HEK293T (cell line): ENCODE measurements at regions not wholly inside any gene's neighbourhood (a gene's known extent, or its start where the extent isn't known, plus 50 kb on each side); places are given as distances from the start of the nearest gene placed in this dataset.

Experiments
- ARNT ChIP-seq: fragments of 450-650 bp; IDR thresholded peaks from 2 replicates; pipeline ENCODE4 v1.6.1; 2017; ENCODE audit warnings: mild to moderate bottlenecking
- BHLHE40 ChIP-seq: fragments of 450-650 bp; IDR thresholded peaks from 2 replicates; pipeline ENCODE4 v1.6.1; 2016; ENCODE audit warnings: mild to moderate bottlenecking, moderate library complexity, borderline replicate concordance
- FOXM1 ChIP-seq: fragments of 450-650 bp; IDR thresholded peaks from 2 replicates; pipeline ENCODE4 v1.6.1; 2017; ENCODE audit warnings: mild to moderate bottlenecking, borderline replicate concordance
- LEF1 ChIP-seq: fragments of 450-650 bp; IDR thresholded peaks from 2 replicates; pipeline ENCODE4 v1.6.1; 2017; ENCODE audit warnings: mild to moderate bottlenecking, borderline replicate concordance
- PKNOX1 ChIP-seq: fragments of 450-650 bp; IDR thresholded peaks from 2 replicates; pipeline ENCODE4 v1.6.1; 2016
- SUZ12 ChIP-seq: fragments of 450-650 bp; IDR thresholded peaks from 2 replicates; pipeline ENCODE4 v1.6.1; 2016; ENCODE audit warnings: mild to moderate bottlenecking
- ZNF384 ChIP-seq: fragments of 450-650 bp; IDR thresholded peaks from 2 replicates; pipeline ENCODE4 v1.6.1; 2016

- TF ChIP-seq BHLHE40: no peak
- no peak for TF ChIP-seq FOXM1
- no peak for TF ChIP-seq ARNT
- TF ChIP-seq LEF1: no peak
- no peak for TF ChIP-seq ZNF384
- TF ChIP-seq SUZ12: no peak
- no peak for TF ChIP-seq PKNOX1
Observed at GRCh38 chr12:43106355-43106754, 445.6 kb downstream of the ADAMTS20 start.
